HG02973 (cell line): ENCODE measurements at regions not wholly inside any gene's neighbourhood (a gene's known extent, or its start where the extent isn't known, plus 50 kb on each side); places are given as distances from the start of the nearest gene placed in this dataset.

Source experiments
- ATAC-seq: cut with Tn5 transposase; IDR thresholded peaks from one replicate; pipeline ENCODE4 v1.9.1; 2021; ENCODE audit warnings: moderate library complexity; ENCODE audit not compliant: unreplicated experiment

GRCh38 chr3:188088948-188089685 is 64.8 kb upstream of the LPP start:
- no peak for ATAC-seq

GRCh38 chr3:188090620-188091309 is 63.2 kb upstream of the LPP start:
- no peak for ATAC-seq

- ATAC-seq, result no peak
Measured at GRCh38 chr3:188091746-188092145, 62.2 kb upstream of the LPP start.

- ATAC-seq, result no peak
Measured at GRCh38 chr3:188092648-188093047, 61.3 kb upstream of the LPP start.

- no peak for ATAC-seq
Measured at GRCh38 chr3:188095431-188095830, 58.5 kb upstream of the LPP start.

GRCh38 chr3:188097791-188098190 is 56.2 kb upstream of the LPP start:
- ATAC-seq, result no peak

GRCh38 chr3:188099907-188100306 is 54.0 kb upstream of the LPP start:
- no peak for ATAC-seq

- no peak for ATAC-seq
Measured at GRCh38 chr3:188102861-188103547, 51.0 kb upstream of the LPP start.

GRCh38 chr3:188104050-188104449 is 49.9 kb upstream of the LPP start:
- ATAC-seq, result no peak
